Fibroblast of lung (primary cell): ENCODE measurements at regions not wholly inside any gene's neighbourhood (a gene's known extent, or its start where the extent isn't known, plus 50 kb on each side); places are given as distances from the start of the nearest gene placed in this dataset.

ENCODE experiments used
- EZH2 ChIP-seq: IDR thresholded peaks from 2 replicates; pipeline ENCODE4 v1.5.1; 2012; ENCODE audit warnings: low read length, control low read depth, mild to moderate bottlenecking; ENCODE audit errors: missing control alignments
- TF ChIP-seq, protein P1 (sequence below), 2 donors: IDR thresholded peaks in 1 of 2; conservative IDR thresholded peaks in 1 of 2; 1 replicate in 1 of 2; 2 replicates in 1 of 2; pipeline ENCODE4 v1.5.1; 2011 to 2012; ENCODE audit warnings: low read length in 2 of 2, control low read depth in 1 of 2, inconsistent platforms in 1 of 2, low read depth in 1 of 2, mild to moderate bottlenecking in 1 of 2

DNA sequence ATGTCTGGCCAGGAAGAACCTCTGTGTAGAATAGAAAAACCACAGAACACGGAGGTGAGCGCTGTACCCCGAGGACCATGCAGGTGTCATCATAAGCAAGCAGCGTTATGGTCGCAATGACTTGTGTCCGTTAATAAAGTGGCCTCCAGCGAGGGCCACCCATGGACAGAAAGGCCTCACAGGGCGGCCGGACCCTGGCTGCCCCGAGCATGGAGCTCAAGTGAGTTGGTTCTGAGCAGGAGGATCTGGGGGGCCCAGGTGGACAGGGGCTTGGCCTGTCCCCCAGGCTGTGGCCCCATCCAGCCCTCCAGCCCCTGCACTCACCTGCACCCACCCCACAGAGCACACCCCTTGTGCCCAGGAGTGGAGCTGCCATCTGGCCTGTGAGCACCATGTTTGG lies 133.8 kb downstream of the BRD1 start:
- TF ChIP-seq EZH2 = no peak
- TF ChIP-seq, protein P1, sequence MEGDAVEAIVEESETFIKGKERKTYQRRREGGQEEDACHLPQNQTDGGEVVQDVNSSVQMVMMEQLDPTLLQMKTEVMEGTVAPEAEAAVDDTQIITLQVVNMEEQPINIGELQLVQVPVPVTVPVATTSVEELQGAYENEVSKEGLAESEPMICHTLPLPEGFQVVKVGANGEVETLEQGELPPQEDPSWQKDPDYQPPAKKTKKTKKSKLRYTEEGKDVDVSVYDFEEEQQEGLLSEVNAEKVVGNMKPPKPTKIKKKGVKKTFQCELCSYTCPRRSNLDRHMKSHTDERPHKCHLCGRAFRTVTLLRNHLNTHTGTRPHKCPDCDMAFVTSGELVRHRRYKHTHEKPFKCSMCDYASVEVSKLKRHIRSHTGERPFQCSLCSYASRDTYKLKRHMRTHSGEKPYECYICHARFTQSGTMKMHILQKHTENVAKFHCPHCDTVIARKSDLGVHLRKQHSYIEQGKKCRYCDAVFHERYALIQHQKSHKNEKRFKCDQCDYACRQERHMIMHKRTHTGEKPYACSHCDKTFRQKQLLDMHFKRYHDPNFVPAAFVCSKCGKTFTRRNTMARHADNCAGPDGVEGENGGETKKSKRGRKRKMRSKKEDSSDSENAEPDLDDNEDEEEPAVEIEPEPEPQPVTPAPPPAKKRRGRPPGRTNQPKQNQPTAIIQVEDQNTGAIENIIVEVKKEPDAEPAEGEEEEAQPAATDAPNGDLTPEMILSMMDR (conservative IDR thresholded peaks at IDR 0.05 in 1 of 2, IDR thresholded peaks at IDR 0.05 in 1 of 2; ENCODE audit: low read depth in 1 of 2, low read length in 2 of 2) = no peak
